A673 (cell line): ENCODE measurements at regions not wholly inside any gene's neighbourhood (a gene's known extent, or its start where the extent isn't known, plus 50 kb on each side); places are given as distances from the start of the nearest gene placed in this dataset.

Experiments
- BruUV-seq: library from RNA; stranded (reverse); fragments of 400-500 nt; replicated peaks from 2 replicates; lab custom pipeline; 2021; lab: Mats Ljungman, UMichigan
- CTCF ChIA-PET: fragments of 300-600 bp; sonication (Branson Sonifier 250); formaldehyde crosslinking; loops from one replicate; lab custom pipeline; 2022; ENCODE audit warnings: antibody characterized with exemption; lab: Charles Lee
- POLR2A ChIA-PET: fragments of 300-600 bp; sonication (Branson Sonifier 250); formaldehyde crosslinking; loops from one replicate; lab custom pipeline; 2022; ENCODE audit warnings: antibody characterized with exemption; ENCODE audit not compliant: low non-redundant PET; lab: Charles Lee
- DNase-seq: peaks from one replicate; pipeline ENCODE4 v3.0.0-alpha.2; 2015; ENCODE audit warnings: low spot score
- H3K27ac ChIP-seq: fragments of 200-600 bp; sonication (generic); 2 replicates; pipeline ENCODE4 v1.5.1; 2016; ENCODE audit warnings: mixed run types, low read depth, mild to moderate bottlenecking, mixed read lengths, antibody characterized with exemption, low read length; ENCODE audit not compliant: poor library complexity, severe bottlenecking
- H3K27me3 ChIP-seq: fragments of 200-600 bp; sonication (generic); replicated peaks from 2 replicates; pipeline ENCODE4 v1.6.1; 2017; ENCODE audit warnings: mixed run types, low read depth, mild to moderate bottlenecking, mixed read lengths, antibody characterized with exemption, low read length; ENCODE audit not compliant: insufficient read depth, poor library complexity
- H3K36me3 ChIP-seq: fragments of 200-600 bp; sonication (generic); 2 replicates; pipeline ENCODE4 v1.6.1; 2016; ENCODE audit warnings: mixed run types, mild to moderate bottlenecking, mixed read lengths, antibody characterized with exemption, low read length; ENCODE audit not compliant: insufficient read depth, poor library complexity, severe bottlenecking
- H3K4me1 ChIP-seq: fragments of 200-600 bp; sonication (generic); 2 replicates; pipeline ENCODE4 v1.6.1; 2017; ENCODE audit warnings: mixed run types, mild to moderate bottlenecking, mixed read lengths, antibody characterized with exemption, low read length; ENCODE audit not compliant: insufficient read depth, poor library complexity, severe bottlenecking
- H3K4me3 ChIP-seq: fragments of 200-600 bp; sonication (generic); 2 replicates; pipeline ENCODE4 v1.5.1; 2016; ENCODE audit warnings: low read depth, mixed run types, mild to moderate bottlenecking, mixed read lengths, low read length; ENCODE audit not compliant: poor library complexity, severe bottlenecking
- H3K9me3 ChIP-seq: fragments of 200-600 bp; sonication (generic); 2 replicates; pipeline ENCODE4 v1.6.1; 2016; ENCODE audit warnings: mixed run types, low read depth, mild to moderate bottlenecking, mixed read lengths, antibody characterized with exemption, low read length; ENCODE audit not compliant: poor library complexity, severe bottlenecking
- CTCF ChIP-seq: fragments of 300-800, 200-600 bp; sonication (generic); conservative IDR thresholded peaks from 2 replicates; pipeline ENCODE4 v1.5.1; 2017; ENCODE audit warnings: low read depth, mild to moderate bottlenecking, antibody characterized with exemption, low read length, moderate library complexity, mixed read lengths
- EZH2 ChIP-seq: fragments of 200-600 bp; sonication (generic); IDR thresholded peaks from 2 replicates; pipeline ENCODE4 v1.6.1; 2017; ENCODE audit warnings: borderline replicate concordance, low read depth, mild to moderate bottlenecking, mixed read lengths, antibody characterized with exemption, low read length; ENCODE audit not compliant: poor library complexity, severe bottlenecking
- intact Hi-C: fragments of 100-400 bp; cut with micrococcal nuclease; formaldehyde crosslinking; loops from one replicate; pipeline ENCODE4 v1.10.0; 2022; ENCODE audit not compliant: unreplicated experiment

- H3K27me3 ChIP-seq, result no peaks in the 10 kb centered on the region
- ChIA-PET POLR2A (no interaction called here), CTCF (no interaction called here)
These were observed 1051.5 kb upstream of the C9orf72 start for GRCh38 chr9:28624771-28625170.

GRCh38 chr9:28628031-28628430, 1054.8 kb upstream of the C9orf72 start:
- no peaks in the 10 kb centered on the region for H3K27me3 ChIP-seq
- H3K27ac ChIP-seq, result no peak overlapping the region
- no peak overlapping the region for H3K4me3 ChIP-seq
- ChIA-PET POLR2A (no interaction called here), CTCF (no interaction called here)
- no peaks in the 10 kb centered on the region for H3K4me1 ChIP-seq
- no peaks in the 10 kb centered on the region for H3K36me3 ChIP-seq
- peaks cover 4% of the 10 kb centered on the region for H3K9me3 ChIP-seq
- no peak for DNase-seq
- intact Hi-C loops, result no loop called here
- no peak for TF ChIP-seq EZH2
- TF ChIP-seq CTCF, result no peak
- BruUV-seq, result no TSS peak

More at GRCh38 chr9:28624771-28625170, 1051.5 kb upstream of the C9orf72 start:
- H3K9me3 ChIP-seq, result peaks cover 4% of the 10 kb centered on the region
- H3K27ac ChIP-seq, result no peak overlapping the region
- no peak overlapping the region for H3K4me3 ChIP-seq
- TF ChIP-seq EZH2 (no peak), CTCF (no peak)
- H3K36me3 ChIP-seq, result no peaks in the 10 kb centered on the region
- H3K4me1 ChIP-seq, result no peaks in the 10 kb centered on the region
- no peak for DNase-seq
- intact Hi-C loops, result no loop called here
- BruUV-seq, result no TSS peak

GRCh38 chr9:28648723-28649122, 1075.4 kb upstream of the C9orf72 start:
- TF ChIP-seq EZH2 (no peak), CTCF (peak; percentile 69)
- peak; percentile 56 for DNase-seq
- Histone ChIP-seq H3K9me3 (no peaks in the 10 kb centered on the region), H3K27me3 (no peaks in the 10 kb centered on the region), H3K4me3 (no peak overlapping the region), H3K36me3 (no peaks in the 10 kb centered on the region), H3K4me1 (no peaks in the 10 kb centered on the region), H3K27ac (no peak overlapping the region)
- ChIA-PET POLR2A (no interaction called here), CTCF (no interaction called here)
- no TSS peak for BruUV-seq
- intact Hi-C loops, result no loop called here
